SK-N-SH (cell line): ENCODE measurements at regions not wholly inside any gene's neighbourhood (a gene's known extent, or its start where the extent isn't known, plus 50 kb on each side); places are given as distances from the start of the nearest gene placed in this dataset.

Experiments used
- CTCF ChIP-seq: fragments of 200-600 bp; sonication (generic); IDR thresholded peaks from 2 replicates; pipeline ENCODE4 v1.6.1; 2017; ENCODE audit warnings: antibody characterized with exemption, mild to moderate bottlenecking, moderate library complexity
- ELF1 ChIP-seq: IDR thresholded peaks from 2 replicates; pipeline ENCODE4 v1.4.0; 2012
- EP300 ChIP-seq, 2 experiments: IDR thresholded peaks; 2 replicates each; pipeline versions ENCODE4 v1.4.0 to v1.6.1; 2012; ENCODE audit warnings: borderline replicate concordance in 1 of 2, low read depth in 1 of 2, low read length in 1 of 2
- MAX ChIP-seq: IDR thresholded peaks from 2 replicates; pipeline ENCODE4 v1.4.0; 2012; ENCODE audit warnings: low read depth
- PBX3 ChIP-seq: IDR thresholded peaks from 2 replicates; pipeline ENCODE4; 2012
- POLR2AphosphoS5 ChIP-seq: IDR thresholded peaks from 2 replicates; pipeline ENCODE4 v1.6.1; 2012; ENCODE audit warnings: low read depth, low read length

GRCh38 chr2:220704810-220705209 is 867.3 kb downstream of the EPHA4 start:
- no peak for TF ChIP-seq PBX3
- no peak for TF ChIP-seq CTCF
- no peak for TF ChIP-seq EP300 (IDR thresholded peaks at IDR 0.05; ENCODE audit: borderline replicate concordance in 1 of 2, low read depth in 1 of 2, low read length in 1 of 2)
- no peak for TF ChIP-seq ELF1
- no peak for TF ChIP-seq POLR2AphosphoS5
- no peak for TF ChIP-seq MAX
